ENCODE measurements at regions not wholly inside any gene's neighbourhood (a gene's known extent, or its start where the extent isn't known, plus 50 kb on each side); places are given as distances from the start of the nearest gene placed in this dataset.

DNA sequence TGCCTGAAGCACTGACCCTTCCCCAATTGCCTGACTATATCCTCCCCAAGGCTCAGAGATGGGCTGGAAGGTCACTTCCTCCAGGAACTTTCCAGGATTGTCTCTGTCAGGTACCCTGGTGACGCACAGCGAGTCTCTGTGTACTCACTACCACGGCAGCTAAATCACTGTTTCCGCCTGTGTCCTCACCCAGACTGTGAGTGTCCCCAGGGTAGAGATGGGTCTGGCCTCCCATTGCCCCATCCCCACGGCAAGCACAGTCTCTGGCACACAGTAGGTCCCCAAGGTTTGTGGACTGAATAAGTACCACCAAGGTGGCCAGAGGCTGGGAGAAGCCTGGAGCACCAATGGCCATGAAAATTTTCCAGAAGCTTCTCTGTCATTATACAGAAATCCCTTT is 93.8 kb upstream of the RUNX3 start:
- TF ChIP-seq, protein P1, sequence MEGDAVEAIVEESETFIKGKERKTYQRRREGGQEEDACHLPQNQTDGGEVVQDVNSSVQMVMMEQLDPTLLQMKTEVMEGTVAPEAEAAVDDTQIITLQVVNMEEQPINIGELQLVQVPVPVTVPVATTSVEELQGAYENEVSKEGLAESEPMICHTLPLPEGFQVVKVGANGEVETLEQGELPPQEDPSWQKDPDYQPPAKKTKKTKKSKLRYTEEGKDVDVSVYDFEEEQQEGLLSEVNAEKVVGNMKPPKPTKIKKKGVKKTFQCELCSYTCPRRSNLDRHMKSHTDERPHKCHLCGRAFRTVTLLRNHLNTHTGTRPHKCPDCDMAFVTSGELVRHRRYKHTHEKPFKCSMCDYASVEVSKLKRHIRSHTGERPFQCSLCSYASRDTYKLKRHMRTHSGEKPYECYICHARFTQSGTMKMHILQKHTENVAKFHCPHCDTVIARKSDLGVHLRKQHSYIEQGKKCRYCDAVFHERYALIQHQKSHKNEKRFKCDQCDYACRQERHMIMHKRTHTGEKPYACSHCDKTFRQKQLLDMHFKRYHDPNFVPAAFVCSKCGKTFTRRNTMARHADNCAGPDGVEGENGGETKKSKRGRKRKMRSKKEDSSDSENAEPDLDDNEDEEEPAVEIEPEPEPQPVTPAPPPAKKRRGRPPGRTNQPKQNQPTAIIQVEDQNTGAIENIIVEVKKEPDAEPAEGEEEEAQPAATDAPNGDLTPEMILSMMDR (IDR thresholded peaks at IDR 0.05; ENCODE audit: borderline replicate concordance, insufficient read depth, low read depth, low read length): no peak
- H3K4me3 ChIP-seq (ENCODE audit: low read depth, low read length): no peak overlapping the region

DNA sequence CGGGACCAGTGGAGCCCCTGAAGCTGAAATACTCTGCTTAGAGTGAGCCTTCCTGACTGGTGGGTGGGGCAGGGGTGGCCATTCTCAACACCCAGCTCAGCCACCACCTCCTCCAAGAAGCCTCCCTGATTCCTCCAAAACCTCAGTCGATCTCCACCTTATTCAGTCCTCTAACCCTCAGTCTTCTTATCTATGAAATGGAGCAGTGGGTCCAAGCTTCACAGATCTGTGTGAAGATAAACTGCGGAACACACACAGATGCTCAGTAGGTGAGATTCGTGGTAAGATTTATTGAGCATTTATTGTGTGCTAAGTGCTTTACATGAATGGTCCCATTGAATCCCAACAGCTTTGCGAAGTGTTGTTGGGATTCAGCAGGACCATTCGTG is 93.1 kb upstream of the RUNX3 start:
- TF ChIP-seq, protein P1 (IDR thresholded peaks at IDR 0.05; ENCODE audit: borderline replicate concordance, insufficient read depth, low read depth, low read length): no peak
- peak overlapping the region; percentile 38 for H3K4me3 ChIP-seq (ENCODE audit: low read depth, low read length)

DNA sequence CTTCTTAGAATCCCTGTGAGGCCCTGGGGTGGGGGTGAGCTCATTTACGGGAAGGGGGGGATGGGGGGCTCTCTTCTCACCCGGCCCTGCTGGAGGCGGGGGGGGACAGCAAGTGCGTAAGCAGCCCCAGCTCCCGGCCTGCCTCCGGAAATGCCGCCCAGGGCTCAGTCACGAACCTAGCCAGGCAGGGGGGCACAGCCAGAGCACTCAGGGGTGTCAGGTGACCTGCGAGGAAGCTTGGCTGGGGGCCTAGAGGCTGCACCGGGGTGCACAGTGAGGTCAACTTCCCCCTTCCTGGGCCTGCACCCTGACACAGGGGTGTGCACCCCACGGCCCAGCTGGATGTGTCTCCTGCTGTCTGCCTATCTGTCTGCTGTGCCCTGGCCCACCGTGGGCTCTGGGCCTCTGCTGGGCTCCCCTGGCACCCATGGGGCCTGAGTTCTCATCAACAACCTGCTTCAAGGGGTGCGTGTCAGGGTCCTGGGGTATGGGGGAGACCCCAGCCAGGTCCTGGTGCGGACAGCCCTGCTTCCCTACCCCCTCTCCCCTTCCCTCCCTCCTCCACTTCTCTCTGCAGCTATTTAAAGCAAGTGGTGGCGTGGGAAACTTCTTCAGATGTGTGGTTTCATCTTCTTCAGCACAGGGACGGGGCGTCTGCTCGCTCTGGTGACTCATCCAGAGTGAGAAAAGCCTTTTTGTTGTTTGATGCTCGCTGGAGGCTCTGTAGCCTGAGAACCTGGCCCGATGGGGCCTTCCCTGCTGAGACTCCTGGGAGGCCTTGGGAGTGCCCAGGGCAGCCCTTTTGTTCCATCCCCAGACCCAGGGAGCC is 92.5 kb upstream of the RUNX3 start:
- H3K4me3 ChIP-seq (ENCODE audit: low read depth, low read length): peak overlapping the region; percentile 38
- TF ChIP-seq, protein P1 (IDR thresholded peaks at IDR 0.05; ENCODE audit: borderline replicate concordance, insufficient read depth, low read depth, low read length): no peak

DNA sequence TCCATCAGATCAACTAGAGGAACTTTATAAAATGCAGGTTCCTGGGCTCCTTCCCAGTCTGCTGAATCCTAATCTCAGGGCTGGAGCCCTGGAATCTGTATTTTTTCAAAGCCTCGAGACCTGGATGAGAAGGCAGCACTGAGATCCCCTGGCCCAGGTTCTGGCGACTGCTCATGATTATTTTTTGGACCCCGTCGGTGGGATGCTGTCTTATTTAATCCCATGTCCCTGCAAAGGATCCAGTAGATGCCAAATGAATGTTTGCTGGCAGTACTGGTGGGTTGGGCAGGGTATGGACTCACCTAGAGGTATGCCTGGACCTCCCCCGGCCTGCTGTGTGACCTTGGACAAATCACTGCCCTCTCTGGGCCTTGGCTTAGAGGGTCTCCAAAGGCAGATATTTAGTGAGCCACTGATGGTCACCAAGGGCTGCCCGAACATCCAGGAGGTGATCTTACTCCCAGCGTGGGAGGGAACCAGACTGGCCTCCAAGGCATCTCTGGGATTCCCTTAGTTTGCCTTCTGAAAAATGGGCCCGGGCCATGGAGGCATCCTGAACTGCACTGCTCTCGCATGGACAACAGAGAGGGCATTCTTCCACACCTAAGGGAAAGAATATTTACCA is 91.6 kb upstream of the RUNX3 start:
- TF ChIP-seq, protein P1 (IDR thresholded peaks at IDR 0.05; ENCODE audit: borderline replicate concordance, insufficient read depth, low read depth, low read length): no peak
- H3K4me3 ChIP-seq (ENCODE audit: low read depth, low read length): no peak overlapping the region

DNA sequence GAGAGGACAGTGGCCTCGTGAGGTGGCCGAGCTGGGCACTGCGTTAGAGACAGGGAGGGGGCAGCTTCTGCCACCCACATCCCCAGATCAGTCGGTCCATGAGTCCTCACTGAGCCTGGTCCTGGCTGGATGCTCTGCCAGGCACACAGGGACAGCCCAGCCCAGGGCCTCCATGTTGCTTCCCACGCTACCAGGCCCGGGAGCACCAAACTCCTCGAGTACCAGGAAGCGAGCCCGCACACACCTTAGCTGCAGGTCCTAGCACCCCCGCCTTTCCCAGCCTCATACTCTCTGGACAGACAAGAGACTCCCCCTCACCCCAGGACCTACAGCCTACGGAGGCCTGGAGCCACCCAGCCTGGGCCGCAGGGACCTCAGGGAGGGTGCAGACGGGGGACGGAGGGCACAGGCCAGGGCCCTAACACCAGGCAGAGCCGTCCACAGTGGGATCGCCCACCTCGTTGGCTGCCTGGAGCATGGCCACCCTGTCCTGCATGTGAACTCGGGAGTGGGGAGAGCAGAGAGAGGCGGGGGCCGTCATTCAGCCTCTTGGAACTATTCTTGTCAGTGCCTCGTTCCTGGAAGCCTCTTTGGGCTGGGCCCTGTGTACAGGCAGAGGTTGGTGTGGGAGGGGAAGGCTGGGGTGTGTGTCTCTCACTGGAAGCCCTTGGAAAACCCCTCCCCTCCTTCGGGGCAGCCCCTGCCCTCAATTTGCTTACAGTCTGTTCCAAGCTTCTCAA is 90.9 kb upstream of the RUNX3 start:
- TF ChIP-seq, protein P1 (IDR thresholded peaks at IDR 0.05; ENCODE audit: borderline replicate concordance, insufficient read depth, low read depth, low read length): no peak
- no peak overlapping the region for H3K4me3 ChIP-seq (ENCODE audit: low read depth, low read length)

DNA sequence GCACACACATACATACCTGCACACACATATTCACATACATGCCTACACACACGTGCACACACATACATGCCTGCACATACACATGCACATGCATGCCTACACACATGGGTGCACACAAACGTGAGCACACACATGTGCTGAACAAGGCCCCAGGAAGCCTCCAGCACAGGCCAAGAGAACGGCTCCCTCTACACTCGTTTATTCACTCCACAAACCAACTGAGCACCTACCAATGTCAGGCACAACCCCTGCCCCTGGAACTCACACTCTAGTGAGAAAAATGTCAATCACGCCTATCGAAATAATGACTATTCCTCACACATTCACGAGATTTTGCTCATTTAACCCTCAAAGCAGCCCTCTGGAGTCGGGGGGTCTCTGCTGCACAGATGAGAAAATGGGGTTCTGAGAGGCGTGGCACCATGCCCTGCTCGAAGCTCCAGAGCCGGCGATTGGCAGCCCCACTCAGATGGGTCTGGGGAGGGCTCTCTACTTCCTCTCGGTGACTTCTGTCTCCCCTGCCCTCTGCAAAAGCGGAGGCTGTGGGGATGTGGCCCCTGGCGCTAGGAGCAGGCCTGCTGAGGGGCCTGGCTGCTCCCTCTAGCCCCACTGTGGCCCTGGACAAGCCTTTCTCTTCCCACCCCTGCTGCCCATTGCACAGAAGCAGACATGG is 90.2 kb upstream of the RUNX3 start:
- TF ChIP-seq, protein P1 (IDR thresholded peaks at IDR 0.05; ENCODE audit: borderline replicate concordance, insufficient read depth, low read depth, low read length): no peak
- H3K4me3 ChIP-seq (ENCODE audit: low read depth, low read length): no peak overlapping the region

Measured in GM12875 (cell line).